Middle frontal gyrus (tissue), 1 donor: ENCODE measurements at regions not wholly inside any gene's neighbourhood (a gene's known extent, or its start where the extent isn't known, plus 50 kb on each side); places are given as distances from the start of the nearest gene placed in this dataset.

Experiments used
- DNase-seq: peaks from one replicate; pipeline ENCODE4 v3.0.0-alpha.2; 2015; ENCODE audit warnings: low spot score; ENCODE audit errors: extremely low spot score

DNA sequence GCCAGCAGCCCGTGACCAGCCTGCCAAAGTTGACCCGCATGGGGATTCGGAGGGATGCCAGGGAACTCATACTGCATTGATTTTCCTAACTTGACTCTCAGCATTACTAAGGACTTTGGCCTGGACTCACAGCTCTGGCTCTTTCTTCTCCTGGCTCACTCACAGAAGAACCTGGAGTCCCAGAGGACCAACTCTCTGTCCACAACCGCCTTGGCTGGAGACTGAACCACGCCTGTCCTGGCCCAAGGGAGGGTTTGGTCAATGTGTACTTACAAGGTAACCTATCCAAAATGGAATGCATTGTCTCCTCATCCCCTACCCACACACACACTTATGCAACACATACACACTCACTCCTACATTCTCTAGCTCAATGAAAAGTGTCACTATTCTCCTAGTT lies 135.6 kb upstream of the KLHL29 start:
- DNase-seq, result no peak

DNA sequence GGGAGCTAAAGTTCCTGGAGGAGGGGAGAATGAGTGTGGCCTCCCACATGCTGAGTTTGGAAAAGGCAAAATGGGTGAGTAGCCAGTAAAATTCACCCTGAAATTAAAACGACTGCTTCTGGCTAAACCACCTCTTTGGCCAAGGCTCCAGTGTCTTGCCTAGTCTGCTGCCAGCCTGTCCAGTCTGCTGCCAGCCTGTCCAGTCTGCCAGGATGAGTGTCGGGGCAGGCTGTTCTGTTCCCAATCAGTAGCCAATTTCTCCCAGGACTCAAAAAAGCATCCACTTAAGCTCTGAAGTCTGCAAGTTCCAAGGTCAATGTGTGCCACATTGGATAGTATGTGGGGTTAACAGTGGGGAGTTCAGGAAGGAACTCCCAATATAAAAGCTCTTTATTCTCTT lies 134.6 kb upstream of the KLHL29 start:
- no peak for DNase-seq

DNA sequence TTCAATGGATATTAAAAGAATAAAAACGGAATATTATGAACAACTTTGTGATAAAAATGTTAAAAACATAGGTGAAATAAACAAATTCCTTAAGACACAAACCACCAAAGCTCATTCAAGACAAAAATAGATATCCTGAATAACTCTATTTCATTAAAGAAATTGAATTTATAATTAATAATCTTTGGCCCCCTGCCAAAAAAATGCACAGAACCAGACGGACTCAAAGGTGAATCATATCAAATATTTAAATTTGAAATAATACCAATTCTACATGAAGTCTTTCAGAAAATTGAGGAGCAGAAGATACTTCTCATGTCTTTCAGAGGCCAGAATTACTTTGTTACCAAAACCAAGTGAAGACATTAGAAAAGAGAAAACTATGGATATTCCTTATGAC lies 128.3 kb upstream of the KLHL29 start:
- DNase-seq, result no peak

DNA sequence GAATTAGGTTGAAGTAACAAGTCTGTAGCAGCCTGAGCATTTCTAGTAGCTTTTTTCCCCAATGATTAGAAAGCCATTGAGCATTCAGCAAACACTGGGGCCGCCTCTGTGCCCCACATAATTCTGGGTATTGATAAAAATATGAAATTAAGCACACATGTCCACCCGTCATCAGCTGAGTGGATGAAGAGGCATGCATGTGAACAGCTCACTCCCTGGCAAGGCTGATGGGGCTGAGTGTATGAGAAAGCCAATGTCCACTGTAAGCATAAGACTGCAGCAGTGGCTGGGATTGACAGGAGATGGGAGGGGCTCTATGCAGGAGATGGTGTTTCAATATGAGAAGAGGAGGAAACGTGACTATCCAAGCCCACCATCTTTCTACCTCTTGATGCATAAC lies 124.4 kb upstream of the KLHL29 start:
- no peak for DNase-seq

DNA sequence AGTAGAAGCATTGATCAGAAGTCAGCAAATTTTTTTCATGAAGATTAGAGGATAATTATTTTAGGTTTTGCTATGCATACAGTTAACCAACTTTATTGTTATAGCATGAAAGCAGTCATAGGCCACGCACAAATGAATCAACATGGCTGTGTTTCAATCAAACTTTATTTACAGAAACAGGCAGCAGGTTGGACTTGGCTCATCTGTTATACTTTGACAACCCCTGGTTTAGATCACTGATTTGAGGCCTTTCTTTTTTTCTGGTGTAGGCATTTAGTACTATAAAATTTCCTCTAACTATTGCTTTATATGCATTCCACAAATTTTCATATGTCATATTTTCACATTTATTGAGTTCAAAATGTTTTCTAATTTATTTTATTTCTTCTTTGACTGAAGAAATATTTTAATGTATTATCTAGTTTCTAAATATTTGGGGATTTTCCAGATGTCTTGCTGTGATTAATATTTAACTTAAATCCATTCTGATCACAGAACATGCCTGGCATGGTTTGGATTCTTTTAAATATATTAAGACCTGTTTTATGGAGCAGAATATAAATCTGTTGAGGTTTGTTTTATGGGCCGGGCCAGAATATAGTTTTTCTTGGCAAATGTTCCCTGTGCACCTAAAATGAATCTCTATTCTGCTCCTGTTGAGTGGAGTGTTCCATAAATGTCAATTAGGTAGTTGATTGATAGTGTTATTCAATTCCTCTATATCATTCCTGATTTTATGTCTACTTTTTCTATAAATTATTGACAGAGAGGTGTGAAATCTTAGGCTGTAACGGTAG lies 116.3 kb upstream of the KLHL29 start:
- DNase-seq, result no peak

DNA sequence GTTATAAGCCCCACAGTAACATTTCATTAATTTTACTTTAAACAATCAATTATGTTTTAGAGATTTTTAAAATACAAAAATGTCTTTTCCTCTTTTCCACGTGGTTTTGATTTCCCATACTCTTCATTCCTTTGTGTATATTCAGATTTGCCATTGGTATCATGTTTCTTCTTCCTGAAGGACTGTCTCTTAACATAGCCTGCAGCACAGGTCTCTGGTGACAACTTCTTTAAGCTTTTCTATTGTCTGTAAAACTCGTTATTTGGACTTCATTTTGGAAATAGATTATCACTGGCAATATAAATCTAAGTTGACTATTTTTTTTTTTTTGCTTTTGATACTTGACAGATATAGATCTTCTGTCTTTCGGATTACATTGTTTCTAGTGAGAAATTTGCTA lies 115.2 kb upstream of the KLHL29 start:
- DNase-seq, result no peak

DNA sequence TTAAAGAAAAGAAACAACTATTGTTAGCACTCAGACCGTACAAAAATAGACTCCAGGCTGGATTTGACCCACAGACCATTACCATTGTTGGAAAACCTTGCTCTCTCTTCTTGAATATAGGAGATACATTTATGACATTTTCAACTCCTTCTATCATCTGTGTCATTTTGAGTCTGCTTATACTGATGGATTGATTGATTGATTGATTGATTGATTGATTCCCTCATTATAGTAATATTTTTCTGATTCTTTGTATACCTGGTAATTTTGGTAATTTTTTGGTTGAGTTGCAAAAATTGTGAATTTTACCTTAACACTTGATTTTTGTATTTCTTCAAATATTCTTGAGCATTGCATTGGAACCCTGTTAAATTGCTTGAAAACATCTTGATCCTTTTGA lies 114.2 kb upstream of the KLHL29 start:
- no peak for DNase-seq

DNA sequence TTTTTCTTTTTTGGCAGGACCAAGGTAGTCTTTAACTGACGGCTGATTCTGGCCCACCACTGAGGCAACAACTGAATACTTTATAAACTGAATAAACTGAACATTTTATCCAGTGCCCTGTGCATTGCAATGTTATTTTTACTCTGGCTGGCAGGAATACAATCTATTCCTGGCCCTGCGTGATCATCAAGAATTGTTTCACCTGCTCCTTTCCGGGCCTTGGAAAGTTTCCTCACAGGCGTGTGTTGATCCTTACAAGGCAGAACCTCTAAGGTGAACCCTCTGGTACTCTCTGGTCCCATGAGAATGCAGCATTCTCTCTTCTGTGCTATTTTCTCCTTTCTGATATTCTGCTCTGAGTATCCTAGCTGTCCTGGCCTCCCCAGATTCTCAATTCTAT lies 113.7 kb upstream of the KLHL29 start:
- DNase-seq, result no peak

DNA sequence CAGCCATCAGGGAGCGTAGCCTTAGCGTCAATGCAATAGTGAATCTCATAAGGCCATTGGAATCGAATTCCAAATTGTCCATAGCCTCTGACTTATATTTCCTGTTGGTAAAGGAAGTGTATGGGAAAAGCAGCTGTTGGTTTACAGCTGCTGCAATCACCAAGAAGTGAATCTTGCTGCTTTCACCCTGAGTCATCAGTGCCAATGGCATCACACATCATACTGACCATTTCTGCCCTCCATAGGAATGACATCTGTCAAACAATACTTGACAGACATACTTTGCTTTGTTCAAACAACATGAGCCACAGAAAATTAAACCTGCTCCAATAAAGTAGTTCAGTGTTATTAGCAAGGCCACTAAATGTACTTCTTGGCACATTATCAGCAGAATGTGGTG lies 111.2 kb upstream of the KLHL29 start:
- no peak for DNase-seq

DNA sequence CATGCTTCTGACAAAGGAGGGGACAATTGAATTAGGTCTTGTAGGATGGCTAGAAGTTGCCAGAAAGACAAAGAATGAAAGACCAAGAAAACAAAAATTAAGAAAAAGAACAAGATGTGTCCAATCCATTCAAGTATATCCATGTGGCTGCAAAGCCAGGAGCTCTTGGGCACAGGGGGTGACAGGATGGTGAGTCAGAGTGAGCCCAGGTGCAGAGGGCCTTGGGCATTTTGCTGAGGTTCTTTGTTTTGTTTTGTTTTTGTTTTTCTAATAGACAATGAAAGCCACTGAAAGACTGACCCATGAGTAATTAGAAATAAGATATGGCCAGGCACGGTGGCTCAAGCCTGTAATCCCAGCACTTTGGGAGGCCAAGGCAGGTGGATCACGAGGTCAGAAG lies 104.6 kb upstream of the KLHL29 start:
- DNase-seq, result no peak

DNA sequence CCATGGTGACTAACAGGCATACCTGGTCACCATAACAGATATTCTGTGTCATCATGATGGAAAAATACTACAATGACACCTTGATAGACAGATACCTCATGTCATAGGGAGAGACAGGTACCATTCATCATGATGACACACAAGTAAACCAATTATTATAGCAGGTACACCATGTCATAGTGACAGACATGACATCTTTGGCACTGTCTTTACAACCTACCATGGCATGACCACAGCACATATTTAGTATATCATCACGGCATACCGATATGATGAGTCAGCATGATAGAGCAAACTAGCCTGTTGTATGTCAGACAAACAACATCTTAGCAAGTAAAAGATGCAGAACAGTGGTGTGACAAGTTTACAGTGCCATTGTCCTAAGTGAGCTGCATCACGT lies 101.3 kb upstream of the KLHL29 start:
- no peak for DNase-seq

DNA sequence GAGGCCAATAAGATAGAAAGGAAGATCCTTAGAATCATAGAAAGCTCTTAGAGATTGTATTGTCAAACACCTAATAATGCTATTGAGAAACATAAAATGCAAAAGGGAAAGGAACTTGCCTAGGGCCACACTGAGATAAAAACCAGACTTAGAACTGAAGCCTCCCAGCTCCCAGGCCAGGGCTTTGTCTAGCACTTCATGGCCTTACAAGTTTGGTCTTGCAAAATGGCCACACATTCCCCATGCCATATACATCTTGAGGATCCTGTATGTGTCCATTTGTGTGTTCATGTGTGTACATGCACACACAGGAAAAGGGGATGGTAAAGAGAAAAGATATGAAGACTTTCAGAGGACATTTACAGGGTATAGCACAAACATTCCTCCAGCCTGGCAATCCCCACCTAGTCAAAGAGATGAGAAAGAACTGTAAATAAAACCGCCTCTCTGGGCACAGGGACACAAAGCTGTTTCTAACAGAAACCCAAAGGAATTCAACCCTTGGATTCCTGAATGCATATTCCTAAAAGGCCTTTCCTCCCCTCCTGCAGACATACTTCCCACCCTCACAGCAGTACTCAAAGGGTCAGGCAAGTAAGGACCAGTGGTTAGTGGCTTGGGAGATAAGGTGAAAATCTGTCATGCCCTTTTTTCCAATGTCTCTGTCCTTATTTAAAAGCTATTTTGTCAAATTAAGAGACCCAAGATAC lies 99.7 kb upstream of the KLHL29 start:
- DNase-seq, result no peak

DNA sequence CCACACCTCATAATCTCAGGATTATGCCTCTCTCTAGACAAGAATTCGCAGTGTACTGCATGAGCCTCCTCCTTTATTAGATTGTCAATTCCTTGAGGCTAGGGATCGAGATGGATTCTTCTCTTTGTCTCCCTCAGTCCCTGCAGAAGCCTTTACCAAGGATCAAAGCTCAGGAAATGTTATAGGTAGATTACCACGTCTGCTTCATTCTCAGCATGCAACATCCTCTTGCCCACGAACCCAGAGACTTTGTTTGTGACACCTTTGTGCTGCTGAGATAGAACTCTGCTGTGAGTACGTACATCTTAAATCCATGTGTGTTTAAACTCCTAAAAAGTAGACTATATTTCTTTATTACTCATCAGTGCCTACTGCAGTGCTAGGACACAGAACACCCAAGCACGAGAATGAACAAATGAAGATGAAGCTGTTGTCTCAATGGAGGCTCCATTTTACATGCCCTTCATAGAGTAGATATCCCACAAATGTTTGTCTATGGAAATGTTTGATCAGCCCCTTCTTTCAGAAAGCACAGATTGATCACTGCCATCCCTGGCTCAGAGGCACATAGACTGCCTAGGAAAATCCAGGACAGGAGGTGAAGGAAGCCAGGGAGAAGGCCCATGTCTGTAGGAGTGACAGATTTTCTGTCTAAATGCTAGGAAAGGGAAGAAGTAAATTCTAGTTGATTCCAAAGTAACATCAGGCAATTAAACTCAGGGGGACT lies 98.8 kb upstream of the KLHL29 start:
- DNase-seq, result no peak

DNA sequence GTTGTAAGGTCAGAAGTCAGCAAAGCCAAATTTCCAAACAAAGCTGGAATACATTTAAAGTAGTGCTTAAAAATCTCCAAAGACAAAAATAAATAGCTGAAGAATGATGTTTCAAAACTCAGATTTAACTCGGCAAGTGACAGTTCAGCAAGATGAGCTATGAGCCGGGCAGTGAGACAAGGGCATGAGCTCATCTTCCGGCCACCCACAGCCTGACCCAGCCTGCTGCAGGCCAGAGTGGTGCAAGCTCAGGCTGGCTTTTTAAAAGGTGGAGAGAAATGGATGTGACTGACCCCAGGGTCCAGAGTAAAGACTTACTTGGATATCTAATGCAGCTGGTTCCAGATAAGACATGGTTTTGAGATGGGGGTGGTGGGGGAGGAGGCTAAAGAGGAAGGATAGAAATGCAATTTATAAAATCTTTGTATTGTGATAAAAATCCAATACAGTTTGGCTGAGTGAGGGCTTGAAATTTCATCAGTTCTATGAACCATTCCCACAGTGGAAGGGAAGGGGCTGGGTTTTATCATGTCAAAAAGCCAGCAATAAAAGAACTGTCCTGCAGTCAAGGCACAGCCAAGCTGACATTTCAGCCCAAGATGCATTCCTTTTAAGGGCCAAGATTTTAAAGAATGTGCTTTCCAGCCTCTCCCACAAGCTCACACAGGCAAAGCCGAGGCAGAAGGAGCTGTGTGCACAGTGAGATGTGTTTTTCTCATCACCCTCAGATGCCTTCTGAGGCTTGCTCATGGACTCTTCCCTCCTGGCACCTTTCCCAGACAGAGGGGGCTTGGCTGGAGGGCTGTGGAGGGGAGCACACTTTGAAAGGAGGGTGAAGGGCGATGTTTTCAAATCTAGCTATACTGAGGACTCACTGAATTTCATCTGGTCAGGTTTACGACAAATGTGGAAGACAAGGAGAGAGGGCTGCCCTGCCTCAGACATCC lies 97.9 kb upstream of the KLHL29 start:
- DNase-seq, result no peak

DNA sequence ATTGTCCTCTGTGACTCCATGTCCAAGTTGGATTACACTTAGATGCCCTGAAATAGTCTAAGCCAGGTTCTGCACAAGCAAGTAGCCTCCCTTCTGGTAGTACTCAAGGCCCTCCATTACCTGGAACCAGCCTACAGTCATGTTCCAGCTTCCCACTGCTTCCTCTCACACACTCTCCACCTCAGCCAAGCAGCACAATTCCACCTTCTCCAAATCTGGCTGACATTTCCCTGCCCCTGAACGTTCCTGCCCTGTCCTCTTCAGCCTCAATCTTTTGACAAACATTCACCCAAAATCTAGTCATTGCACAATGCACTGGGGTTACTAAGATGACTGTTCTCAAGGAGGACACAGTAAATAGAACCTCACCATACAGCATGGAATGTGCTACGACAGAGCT lies 95.3 kb upstream of the KLHL29 start:
- DNase-seq, result no peak

DNA sequence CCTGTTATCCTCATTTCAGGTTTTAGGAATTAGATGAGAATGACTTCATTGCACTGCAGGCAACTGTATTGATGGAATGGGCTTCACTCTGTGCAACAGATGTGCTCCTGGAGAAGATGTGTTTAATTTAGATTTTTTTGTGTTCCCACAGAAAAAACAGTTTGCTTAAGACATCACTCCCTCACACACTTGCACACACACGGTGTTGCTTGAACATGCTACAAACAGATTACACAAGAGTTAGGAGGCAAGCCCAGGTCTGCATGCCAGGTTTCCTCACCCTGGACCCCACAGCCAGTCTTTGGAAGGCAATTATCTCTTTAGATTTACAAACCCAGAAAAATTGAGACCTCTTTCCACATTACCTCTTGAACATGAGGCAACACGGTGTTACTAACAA lies 93.7 kb upstream of the KLHL29 start:
- DNase-seq, result no peak

DNA sequence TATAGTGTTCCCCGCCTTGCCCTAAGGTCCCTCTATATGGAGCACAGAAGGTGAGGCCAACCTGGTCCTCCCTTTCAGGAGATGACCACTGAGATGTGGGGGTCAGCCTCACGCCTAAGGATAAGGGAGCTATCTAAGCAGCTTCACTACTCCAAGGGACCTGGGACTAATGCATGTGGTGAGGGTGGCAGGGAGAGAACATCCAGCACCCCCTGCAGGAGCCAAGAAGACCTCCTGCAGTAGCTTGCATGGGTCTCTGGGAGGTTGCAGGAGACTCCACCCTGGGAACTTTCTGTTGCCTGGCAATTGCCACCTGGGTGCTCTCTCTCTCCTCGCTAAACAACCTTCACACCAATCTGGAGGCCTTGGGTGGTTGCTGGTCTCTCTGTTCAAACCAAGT lies 93.0 kb upstream of the KLHL29 start:
- no peak for DNase-seq

DNA sequence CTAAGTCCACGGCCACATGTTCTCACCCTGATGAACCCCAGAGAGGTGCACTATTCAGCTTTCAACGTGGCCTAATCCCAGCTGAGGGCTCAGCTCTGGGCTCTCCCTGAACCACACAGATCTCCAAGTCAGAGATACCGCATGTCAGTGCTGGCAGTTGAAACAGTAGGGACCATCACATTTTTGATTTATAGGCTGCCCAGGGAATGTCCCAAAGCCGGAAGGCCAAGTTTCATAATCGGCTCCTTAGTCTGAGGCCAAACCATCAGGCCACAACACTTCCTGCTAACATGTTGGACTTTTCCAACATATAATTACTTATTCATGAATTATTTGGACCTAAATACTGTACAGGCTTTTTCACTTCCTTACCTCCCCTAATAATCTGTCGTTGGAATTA lies 91.9 kb upstream of the KLHL29 start:
- DNase-seq, result no peak

DNA sequence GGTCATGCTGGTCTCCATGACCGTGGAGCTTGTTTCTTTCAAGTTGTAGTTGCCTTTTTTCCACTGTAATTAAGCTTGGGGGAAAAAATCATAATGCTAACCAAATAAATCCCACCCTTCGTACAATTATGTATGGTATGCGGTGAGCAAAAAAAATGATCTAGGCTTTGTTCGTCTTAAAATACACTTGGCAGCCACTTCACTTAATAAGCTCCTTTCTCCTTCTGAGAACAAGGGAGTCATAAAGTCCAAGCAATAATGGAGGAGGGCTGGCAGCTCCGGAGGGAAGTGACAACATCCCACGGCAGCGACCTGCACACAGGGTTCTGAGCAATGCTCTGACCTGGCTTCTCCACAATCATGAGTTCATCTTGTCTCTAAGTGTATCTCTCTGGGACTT lies 91.2 kb upstream of the KLHL29 start:
- no peak for DNase-seq

DNA sequence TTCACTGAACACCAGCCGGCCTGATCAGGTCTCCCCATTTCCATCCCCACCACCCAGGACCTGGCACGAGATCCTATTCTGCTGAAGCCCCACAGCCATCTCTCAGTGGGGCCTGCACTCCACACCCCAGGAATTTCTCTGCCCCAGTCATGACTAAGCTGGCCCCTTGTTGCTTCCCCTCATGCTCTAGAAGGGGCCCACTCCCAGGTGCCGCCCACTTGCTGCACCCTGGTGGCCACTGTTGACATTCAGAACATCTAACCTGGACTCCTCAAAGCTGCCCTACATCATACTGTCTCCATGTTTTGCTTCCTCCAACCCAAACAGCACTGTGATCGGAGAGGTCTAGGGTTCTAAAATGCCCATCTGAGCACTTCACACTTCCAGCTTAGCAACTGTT lies 90.7 kb upstream of the KLHL29 start:
- no peak for DNase-seq

DNA sequence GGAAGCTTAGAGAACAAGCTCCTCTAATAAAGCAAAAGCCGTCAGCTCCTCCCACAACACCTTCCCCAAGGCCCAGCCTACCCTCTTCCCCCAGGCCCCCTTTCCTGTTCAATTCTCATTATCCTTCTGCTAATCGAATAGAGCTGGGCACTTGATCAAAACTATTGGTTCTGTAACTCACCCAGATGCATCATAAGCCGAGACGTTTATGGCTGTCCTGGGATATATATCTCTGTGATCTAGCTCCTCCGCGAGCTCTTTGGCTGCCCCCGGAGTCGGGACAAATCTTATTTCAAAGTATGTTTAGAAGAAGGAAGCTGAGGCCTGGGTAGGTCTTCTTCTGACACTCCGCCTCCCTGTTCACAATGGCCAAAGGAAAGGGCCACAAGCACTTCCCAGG lies 88.3 kb upstream of the KLHL29 start:
- no peak for DNase-seq
